Neural crest cell (in vitro differentiated cells): ENCODE measurements at regions not wholly inside any gene's neighbourhood (a gene's known extent, or its start where the extent isn't known, plus 50 kb on each side); places are given as distances from the start of the nearest gene placed in this dataset.

Source experiments
- DNase-seq: peaks from one replicate; pipeline ENCODE4 v3.0.0; 2021; ENCODE audit warnings: low read depth, mixed read lengths, low spot score
- H3K27ac Mint-ChIP-seq: one replicate; pipeline ENCODE4 v1.8.0; 2021; ENCODE audit warnings: mild to moderate bottlenecking, mixed read lengths; ENCODE audit not compliant: unreplicated experiment
- H3K27me3 Mint-ChIP-seq: 2 replicates; pipeline ENCODE4 v1.8.0; 2021; ENCODE audit warnings: low read depth, mild to moderate bottlenecking, mixed read lengths
- H3K36me3 Mint-ChIP-seq: 2 replicates; pipeline ENCODE4 v1.8.0; 2021; ENCODE audit warnings: low read depth, mild to moderate bottlenecking, mixed read lengths
- H3K4me1 Mint-ChIP-seq: 2 replicates; pipeline ENCODE4 v1.8.0; 2021; ENCODE audit warnings: mixed read lengths
- H3K4me3 Mint-ChIP-seq: one replicate; pipeline ENCODE4 v1.8.0; 2021; ENCODE audit warnings: mild to moderate bottlenecking, mixed read lengths
- H3K9me3 Mint-ChIP-seq: 2 replicates; pipeline ENCODE4 v1.8.0; 2021; ENCODE audit warnings: mixed read lengths
- CTCF ChIP-seq: fragments of 200-600 bp; sonication (generic); conservative IDR thresholded peaks from 2 replicates; pipeline ENCODE4 v1.5.0; 2021; ENCODE audit warnings: antibody characterized with exemption, mild to moderate bottlenecking

GRCh38 chr2:82320296-82320695 lies 2015.7 kb upstream of the LRRTM1 start:
- DNase-seq = no peak

GRCh38 chr2:82317012-82317411 lies 2012.5 kb upstream of the LRRTM1 start:
- no peak for TF ChIP-seq CTCF
- Mint-ChIP-seq H3K27me3 (no peaks in the 10 kb centered on the region), H3K4me1 (peaks cover 22% of the 10 kb centered on the region), H3K9me3 (no peaks in the 10 kb centered on the region), H3K27ac (no peak overlapping the region), H3K36me3 (no peaks in the 10 kb centered on the region), H3K4me3 (no peak overlapping the region)
- no peak for DNase-seq

More at GRCh38 chr2:82320296-82320695, 2015.7 kb upstream of the LRRTM1 start:
- Mint-ChIP-seq H3K4me3 (no peak overlapping the region), H3K27me3 (no peaks in the 10 kb centered on the region), H3K27ac (no peak overlapping the region), H3K36me3 (peaks cover 2% of the 10 kb centered on the region), H3K4me1 (peaks cover 6% of the 10 kb centered on the region), H3K9me3 (peaks cover 3% of the 10 kb centered on the region)
- TF ChIP-seq CTCF = no peak

GRCh38 chr2:82316586-82316985 lies 2012.0 kb upstream of the LRRTM1 start:
- no peak overlapping the region for H3K4me3 Mint-ChIP-seq
- no peak overlapping the region for H3K27ac Mint-ChIP-seq
- no peaks in the 10 kb centered on the region for H3K9me3 Mint-ChIP-seq
- no peaks in the 10 kb centered on the region for H3K27me3 Mint-ChIP-seq
- no peaks in the 10 kb centered on the region for H3K36me3 Mint-ChIP-seq
- DNase-seq = no peak
- peaks cover 22% of the 10 kb centered on the region for H3K4me1 Mint-ChIP-seq
- TF ChIP-seq CTCF = no peak

GRCh38 chr2:82314836-82315472 lies 2010.4 kb upstream of the LRRTM1 start:
- no peaks in the 10 kb centered on the region for H3K36me3 Mint-ChIP-seq
- no peak for TF ChIP-seq CTCF
- peak overlapping the region; percentile 13 for H3K4me3 Mint-ChIP-seq
- H3K9me3 Mint-ChIP-seq = no peaks in the 10 kb centered on the region
- peak overlapping the region; percentile 57 for H3K27ac Mint-ChIP-seq
- peaks cover 22% of the 10 kb centered on the region for H3K4me1 Mint-ChIP-seq
- no peaks in the 10 kb centered on the region for H3K27me3 Mint-ChIP-seq
- DNase-seq = no peak

- Mint-ChIP-seq H3K27me3 (no peaks in the 10 kb centered on the region), H3K9me3 (peaks cover 3% of the 10 kb centered on the region), H3K4me3 (no peak overlapping the region), H3K4me1 (no peaks in the 10 kb centered on the region), H3K36me3 (no peaks in the 10 kb centered on the region), H3K27ac (no peak overlapping the region)
- TF ChIP-seq CTCF = no peak
- no peak for DNase-seq
Observed at GRCh38 chr2:82307511-82307910, 2003.0 kb upstream of the LRRTM1 start.
